GM12865 (cell line): ENCODE measurements at regions not wholly inside any gene's neighbourhood (a gene's known extent, or its start where the extent isn't known, plus 50 kb on each side); places are given as distances from the start of the nearest gene placed in this dataset.
"Not testable (repeated sequence)": the region's sequence is repeated elsewhere in the genome, so short reads cannot be mapped to it uniquely, and the experiment has no call there.

Experiments used
- DNase-seq: peaks from one replicate; pipeline ENCODE4 v3.0.0; 2010; ENCODE audit warnings: low read depth
- H3K4me3 ChIP-seq: 2 replicates; pipeline ENCODE4 v1.5.1; 2011; ENCODE audit warnings: mild to moderate bottlenecking, low read depth, low read length, control low read depth
- TF ChIP-seq, protein P1 (sequence below): IDR thresholded peaks from 2 replicates; pipeline ENCODE4 v1.5.1; 2011; ENCODE audit warnings: low read length, control low read depth, low read depth, inconsistent platforms; ENCODE audit not compliant: insufficient read depth; ENCODE audit errors: missing control alignments

DNA sequence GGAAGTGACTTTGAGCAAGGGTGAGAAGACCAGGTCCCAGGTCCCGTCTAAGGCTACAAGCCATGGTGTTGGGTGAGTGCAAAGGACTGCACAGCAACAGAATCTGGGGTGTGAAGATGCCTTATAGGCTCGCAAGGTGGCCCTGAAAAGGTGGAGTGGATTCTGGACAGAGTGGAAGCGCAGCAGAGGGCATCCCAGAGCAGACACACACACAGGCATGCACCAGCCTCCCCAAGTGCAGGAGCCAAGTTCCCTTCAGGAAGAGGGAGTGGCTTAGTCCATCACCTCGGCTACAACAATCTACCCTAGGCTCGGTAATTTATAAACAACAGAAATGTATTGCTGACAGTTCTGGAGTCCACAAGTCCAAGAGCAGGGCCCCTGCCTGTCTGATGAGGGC lies 180.1 kb upstream of the PDE10A start:
- TF ChIP-seq, protein P1, sequence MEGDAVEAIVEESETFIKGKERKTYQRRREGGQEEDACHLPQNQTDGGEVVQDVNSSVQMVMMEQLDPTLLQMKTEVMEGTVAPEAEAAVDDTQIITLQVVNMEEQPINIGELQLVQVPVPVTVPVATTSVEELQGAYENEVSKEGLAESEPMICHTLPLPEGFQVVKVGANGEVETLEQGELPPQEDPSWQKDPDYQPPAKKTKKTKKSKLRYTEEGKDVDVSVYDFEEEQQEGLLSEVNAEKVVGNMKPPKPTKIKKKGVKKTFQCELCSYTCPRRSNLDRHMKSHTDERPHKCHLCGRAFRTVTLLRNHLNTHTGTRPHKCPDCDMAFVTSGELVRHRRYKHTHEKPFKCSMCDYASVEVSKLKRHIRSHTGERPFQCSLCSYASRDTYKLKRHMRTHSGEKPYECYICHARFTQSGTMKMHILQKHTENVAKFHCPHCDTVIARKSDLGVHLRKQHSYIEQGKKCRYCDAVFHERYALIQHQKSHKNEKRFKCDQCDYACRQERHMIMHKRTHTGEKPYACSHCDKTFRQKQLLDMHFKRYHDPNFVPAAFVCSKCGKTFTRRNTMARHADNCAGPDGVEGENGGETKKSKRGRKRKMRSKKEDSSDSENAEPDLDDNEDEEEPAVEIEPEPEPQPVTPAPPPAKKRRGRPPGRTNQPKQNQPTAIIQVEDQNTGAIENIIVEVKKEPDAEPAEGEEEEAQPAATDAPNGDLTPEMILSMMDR: no peak
- H3K4me3 ChIP-seq: no peak overlapping the region
- no peak for DNase-seq

DNA sequence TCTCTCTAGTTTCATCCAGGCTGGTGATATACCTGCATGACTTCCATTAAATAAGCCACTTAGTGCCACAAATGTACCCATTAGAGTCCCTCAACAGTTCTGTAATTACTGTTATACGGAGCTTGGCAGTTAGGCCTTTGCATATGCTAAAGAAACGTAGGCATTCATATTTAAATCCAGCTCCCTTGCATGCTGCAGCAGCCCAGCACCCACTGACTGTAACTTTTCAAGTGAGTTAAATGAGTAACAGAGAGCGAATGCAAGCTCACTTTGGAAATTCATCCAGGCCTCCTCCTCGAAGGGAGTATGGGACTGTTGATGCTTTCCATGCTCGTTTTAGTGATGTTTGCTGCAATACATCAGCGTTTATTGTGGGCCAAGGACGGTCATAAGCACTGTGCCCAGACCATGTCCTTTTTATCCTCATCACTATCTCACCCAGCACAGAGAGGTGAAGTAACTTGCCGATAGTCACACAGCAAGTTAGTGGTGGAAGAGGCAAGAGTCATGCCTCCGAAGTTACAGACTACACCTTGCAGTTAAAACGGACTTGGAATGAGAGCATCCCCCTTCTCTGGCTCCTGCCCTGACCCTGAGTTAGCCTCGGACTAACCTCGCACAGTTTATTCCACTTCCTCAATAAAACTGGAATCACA lies 179.4 kb upstream of the PDE10A start:
- no peak overlapping the region for H3K4me3 ChIP-seq
- TF ChIP-seq, protein P1: no peak
- no peak for DNase-seq

DNA sequence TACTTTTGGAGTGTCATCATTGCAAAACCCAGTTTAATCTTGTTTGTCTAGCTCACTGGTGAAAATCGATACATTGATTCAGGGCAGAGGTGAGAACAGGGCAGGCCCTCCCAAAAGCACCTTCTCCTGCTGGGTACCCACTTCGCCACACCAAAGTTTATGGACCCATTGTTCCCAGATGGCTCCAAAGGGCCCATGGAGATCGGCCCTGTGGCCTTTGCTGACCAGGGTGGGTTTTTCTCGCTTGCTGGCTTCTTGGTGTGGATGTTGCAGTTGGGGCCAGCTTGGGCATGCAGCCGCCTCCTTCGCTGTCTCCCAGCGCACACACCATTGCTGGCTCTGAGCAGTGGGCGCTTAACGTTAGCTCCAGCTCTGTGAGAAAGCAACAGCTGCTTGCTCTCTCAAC lies 178.1 kb upstream of the PDE10A start:
- no peak overlapping the region for H3K4me3 ChIP-seq
- DNase-seq: no peak
- TF ChIP-seq, protein P1: no peak

DNA sequence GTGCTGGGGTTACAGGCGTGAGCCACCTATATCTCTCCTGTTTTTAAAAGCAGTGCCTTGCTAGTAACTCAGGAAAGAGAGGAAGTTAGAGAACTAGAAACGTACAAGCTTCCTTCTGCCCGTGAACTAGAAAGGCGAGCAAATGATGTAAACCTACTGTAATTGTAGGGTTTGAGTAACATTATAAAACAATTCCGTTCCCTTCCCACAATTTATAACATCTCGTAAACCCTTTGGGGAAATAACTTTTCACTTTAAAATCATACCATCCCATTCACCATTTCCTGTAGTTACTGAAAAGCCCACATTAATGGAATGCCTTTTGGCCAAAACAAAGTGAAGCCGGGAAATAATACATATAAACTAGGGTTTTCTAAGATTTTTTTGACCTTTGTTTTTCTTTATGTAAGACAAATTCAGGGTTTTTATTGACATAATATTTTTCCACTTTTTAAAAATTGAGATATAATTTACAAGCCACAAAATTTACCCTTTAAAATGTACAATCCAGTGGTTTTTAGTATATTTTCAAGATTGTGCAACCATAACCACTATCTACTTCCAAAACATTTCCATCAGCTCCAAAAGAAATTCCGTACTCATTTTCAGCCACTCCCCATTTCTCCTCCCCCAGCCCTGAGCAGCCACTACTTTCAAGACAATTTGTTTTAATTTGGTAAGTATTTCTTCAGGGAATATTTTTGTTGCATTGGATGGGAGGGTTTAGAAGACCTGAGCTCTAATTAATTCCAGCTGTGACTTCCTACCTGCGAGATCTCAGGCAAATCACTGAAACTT lies 175.1 kb upstream of the PDE10A start:
- H3K4me3 ChIP-seq: no peak overlapping the region
- DNase-seq: no peak
- TF ChIP-seq, protein P1: no peak

DNA sequence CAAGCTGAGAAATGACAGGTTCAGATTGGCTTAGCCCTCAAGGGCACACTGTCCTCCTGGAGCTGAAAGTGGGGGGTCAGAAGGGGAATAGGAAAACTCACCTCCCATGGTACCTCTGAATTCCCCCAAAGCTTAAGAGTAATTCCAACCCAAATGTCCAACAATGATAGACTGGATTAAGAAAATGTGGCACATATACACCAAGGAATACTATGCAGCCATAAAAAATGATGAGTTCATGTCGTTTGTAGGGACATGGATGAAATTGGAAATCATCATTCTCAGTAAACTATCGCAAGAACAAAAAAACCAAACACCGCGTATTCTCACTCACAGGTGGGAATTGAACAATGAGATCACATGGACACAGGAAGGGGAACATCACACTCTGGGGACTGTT lies 173.6 kb upstream of the PDE10A start:
- not testable (repeated sequence) for DNase-seq, H3K4me3 ChIP-seq

DNA sequence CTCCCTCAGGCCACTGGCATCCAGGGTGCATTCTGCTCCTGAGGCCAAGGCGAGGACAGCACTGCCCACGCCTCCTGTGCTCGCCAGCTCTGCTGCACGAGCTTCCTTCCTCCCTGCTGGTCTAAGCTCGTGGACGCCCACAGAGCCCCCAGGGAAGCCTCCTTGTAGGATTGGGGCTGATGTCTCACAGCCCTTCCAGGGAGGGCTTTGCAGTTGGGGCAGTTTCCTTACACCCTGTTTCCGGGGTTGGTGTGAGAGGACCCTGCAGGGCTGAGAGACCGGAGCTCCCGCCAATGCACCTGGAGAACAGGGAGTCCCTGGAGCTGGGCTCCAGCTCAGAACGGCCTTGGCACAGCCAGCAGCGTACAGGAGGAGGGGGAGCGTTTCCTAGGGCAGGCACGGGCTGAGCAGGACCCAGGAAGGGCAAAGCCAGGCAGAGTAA lies 172.4 kb upstream of the PDE10A start:
- no peak overlapping the region for H3K4me3 ChIP-seq
- DNase-seq: no peak

DNA sequence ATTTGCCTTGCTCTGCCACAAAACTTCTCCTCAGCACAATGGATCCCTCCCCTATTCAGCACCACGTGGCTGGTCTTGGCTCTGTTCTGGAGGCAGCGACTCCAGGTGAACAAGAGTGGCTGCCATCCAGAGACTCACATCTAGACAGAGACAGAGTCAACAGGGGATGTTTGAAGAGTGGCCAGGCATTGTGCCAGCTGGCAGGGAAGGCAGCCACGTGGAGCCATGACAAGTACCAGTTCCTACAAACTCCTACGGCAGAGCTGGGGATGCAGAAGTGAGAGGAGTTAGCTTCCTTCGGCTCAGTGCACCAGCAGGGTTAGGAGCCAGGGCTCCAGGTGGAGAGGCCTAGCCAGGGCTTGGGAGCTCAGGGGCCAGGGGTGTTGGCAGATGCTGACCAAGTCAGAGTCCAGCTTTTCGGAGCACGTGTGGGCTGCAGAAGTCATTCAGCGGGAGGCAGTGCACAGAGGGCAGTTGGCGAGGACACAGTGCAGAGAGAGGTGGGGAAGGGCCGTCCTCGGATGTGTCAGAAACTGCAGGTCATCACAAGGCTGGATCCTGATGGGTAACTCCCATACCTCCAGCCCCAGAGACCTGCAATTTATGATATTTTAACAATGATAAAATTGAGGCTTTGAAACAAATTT lies 171.7 kb upstream of the PDE10A start:
- no peak overlapping the region for H3K4me3 ChIP-seq
- TF ChIP-seq, protein P1: no peak
- DNase-seq: no peak

More for the DNA sequence above, 172.4 kb upstream of the PDE10A start:
- TF ChIP-seq, protein P1: no peak
